ENCODE measurements at regions not wholly inside any gene's neighbourhood (a gene's known extent, or its start where the extent isn't known, plus 50 kb on each side); places are given as distances from the start of the nearest gene placed in this dataset.

DNA sequence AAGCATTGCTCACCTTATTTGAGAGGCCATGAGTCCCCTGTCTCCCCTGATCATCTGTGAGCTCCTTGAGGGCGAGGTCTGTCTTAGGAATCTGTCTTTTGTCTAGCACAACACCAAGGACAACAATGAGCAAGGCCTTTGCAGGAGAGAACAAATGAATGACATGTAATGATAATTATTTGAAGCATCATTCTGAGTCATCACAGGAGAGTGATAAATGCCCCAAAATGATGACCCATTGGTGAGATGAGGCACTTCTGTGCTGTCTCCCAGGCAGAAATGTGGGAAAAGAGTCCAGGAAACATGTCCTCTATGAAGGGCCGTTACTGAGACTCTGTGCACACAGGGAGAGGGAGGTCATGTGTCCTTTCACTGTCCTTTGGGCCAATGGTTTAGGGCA lies 105.2 kb upstream of the LRFN2 start:
- TF ChIP-seq SIN3A (IDR thresholded peaks at IDR 0.05; ENCODE audit: borderline replicate concordance, insufficient read depth, low read length) (no peak), TAF1 (IDR thresholded peaks at IDR 0.05; ENCODE audit: borderline replicate concordance, insufficient read depth, low read length) (no peak), POLR2AphosphoS5 (IDR thresholded peaks at IDR 0.05; ENCODE audit: low read depth, low read length) (no peak)
- TF ChIP-seq, protein P1, sequence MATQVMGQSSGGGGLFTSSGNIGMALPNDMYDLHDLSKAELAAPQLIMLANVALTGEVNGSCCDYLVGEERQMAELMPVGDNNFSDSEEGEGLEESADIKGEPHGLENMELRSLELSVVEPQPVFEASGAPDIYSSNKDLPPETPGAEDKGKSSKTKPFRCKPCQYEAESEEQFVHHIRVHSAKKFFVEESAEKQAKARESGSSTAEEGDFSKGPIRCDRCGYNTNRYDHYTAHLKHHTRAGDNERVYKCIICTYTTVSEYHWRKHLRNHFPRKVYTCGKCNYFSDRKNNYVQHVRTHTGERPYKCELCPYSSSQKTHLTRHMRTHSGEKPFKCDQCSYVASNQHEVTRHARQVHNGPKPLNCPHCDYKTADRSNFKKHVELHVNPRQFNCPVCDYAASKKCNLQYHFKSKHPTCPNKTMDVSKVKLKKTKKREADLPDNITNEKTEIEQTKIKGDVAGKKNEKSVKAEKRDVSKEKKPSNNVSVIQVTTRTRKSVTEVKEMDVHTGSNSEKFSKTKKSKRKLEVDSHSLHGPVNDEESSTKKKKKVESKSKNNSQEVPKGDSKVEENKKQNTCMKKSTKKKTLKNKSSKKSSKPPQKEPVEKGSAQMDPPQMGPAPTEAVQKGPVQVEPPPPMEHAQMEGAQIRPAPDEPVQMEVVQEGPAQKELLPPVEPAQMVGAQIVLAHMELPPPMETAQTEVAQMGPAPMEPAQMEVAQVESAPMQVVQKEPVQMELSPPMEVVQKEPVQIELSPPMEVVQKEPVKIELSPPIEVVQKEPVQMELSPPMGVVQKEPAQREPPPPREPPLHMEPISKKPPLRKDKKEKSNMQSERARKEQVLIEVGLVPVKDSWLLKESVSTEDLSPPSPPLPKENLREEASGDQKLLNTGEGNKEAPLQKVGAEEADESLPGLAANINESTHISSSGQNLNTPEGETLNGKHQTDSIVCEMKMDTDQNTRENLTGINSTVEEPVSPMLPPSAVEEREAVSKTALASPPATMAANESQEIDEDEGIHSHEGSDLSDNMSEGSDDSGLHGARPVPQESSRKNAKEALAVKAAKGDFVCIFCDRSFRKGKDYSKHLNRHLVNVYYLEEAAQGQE (IDR thresholded peaks at IDR 0.05; ENCODE audit: insufficient read depth in 1 of 2, low read depth in 2 of 2, low read length in 2 of 2): no peak

Data from PFSK-1 (cell line).